GM21825 (cell line): ENCODE measurements at regions not wholly inside any gene's neighbourhood (a gene's known extent, or its start where the extent isn't known, plus 50 kb on each side); places are given as distances from the start of the nearest gene placed in this dataset.
"Not testable (repeated sequence)": the region's sequence is repeated elsewhere in the genome, so short reads cannot be mapped to it uniquely, and the experiment has no call there.

ENCODE experiments used
- ATAC-seq: cut with Tn5 transposase; IDR thresholded peaks from one replicate; pipeline ENCODE4 v1.9.1; 2021; ENCODE audit warnings: mild to moderate bottlenecking, moderate library complexity; ENCODE audit not compliant: unreplicated experiment

GRCh38 chr18:65206551-65207260 is 544.1 kb upstream of the CDH7 start:
- ATAC-seq: no peak

DNA sequence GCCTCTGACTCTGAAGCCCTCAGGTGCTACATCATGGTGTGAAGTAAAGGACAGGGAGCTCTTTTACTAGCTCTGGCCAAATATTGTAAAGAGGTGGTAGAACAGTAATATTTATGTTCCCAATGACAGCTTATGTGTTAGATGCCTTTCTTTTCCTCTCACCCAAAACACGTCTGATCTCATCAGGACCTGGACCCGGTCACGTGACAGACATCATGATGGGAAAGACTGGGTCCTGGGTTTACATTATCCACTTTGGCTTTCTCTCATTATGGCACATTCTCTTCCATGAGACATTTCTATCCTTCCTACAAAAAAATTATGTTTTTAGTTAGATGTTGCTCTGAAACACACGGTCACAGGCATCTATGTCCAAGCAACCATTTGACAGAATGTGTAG is 548.7 kb upstream of the CDH7 start:
- no peak for ATAC-seq

- no peak for ATAC-seq
Observed at GRCh38 chr18:65175681-65176080, 575.1 kb upstream of the CDH7 start.

DNA sequence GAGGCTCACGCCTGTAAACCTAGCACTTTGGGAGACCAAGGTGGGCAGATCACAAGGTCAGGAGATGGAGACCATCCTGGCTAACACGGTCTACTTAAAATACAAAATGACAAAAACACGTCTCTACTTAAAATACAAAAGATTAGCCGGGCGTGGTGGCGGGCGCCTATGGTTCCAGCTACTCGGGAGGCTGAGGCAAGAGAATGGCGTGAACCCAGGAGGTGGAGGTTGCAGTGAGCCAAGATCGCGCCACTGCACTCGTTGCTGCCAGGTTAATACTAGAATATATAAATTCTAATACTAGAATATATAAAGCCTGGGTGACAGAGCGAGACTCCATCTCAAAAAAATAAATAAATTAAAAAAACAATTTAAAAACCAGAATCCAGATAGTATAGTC is 588.7 kb upstream of the CDH7 start:
- ATAC-seq: not testable (repeated sequence)

DNA sequence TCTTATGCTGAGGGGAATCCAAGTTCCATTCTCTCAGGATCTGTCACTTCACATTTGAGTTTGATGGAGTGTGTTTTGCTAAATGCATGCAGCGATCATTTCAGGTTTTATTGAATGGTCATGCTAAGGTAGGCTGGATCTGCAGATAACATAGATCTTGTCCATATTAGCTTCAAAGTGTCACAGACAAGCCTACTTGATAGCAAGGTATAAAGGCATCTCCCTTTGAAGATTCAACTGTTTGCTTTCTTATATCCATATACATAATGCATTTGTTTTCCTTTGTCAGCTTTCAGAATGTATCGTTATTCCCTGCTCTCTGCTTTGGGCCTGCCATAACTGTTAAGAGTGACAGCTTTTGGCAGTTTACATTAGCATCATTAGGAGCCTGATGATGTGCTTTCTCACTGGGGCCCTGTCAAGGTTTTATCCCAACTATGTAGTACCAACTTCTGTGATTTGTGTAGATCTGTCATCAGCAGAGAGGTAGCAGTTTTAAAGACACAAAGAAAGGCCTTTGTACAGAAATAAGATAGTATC is 604.3 kb upstream of the CDH7 start:
- ATAC-seq: no peak

- no peak for ATAC-seq
Observed at GRCh38 chr18:65145312-65145711, 605.5 kb upstream of the CDH7 start.

GRCh38 chr18:65133610-65134009 is 617.2 kb upstream of the CDH7 start:
- no peak for ATAC-seq

DNA sequence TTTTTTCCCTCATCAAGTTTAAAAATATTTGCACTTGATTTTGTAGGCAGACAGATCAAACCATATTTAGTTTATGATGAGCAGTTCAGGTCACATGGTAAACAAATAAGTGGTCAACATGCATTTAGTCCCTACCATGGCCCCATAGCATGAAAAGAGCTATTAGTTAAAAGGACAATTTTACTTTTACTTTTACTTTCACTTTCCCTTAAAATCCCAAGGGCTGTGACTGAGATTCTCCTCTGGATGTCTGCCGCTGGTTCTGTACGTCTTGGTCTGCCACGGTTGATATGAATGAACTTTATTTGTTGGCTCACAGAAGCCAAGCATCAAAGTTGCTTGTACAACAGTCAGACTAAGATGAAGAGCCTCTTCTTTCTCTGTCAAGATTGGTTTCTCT is 626.2 kb upstream of the CDH7 start:
- no peak for ATAC-seq

GRCh38 chr18:65103864-65104263 is 646.9 kb upstream of the CDH7 start:
- no peak for ATAC-seq

DNA sequence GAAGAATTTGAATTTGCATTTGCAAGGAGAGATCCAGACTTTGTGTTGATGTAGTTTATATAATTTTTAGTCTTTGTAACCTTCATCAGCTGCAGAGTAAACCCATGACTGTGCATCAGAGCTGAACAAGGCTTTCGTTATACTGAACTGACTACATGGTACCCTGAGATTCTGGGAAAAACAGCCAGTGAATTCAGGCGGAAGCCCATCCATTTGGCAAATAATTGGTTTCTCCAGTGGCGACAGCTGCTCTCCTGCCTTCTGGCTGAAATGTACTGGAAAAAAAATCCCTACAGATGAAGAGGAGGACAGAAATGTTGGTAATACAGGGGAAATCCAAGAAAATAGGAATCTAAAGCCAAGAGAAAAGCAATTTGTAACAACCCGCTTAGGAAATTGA is 657.5 kb upstream of the CDH7 start:
- no peak for ATAC-seq

GRCh38 chr18:65091744-65092329 is 659.0 kb upstream of the CDH7 start:
- no peak for ATAC-seq

DNA sequence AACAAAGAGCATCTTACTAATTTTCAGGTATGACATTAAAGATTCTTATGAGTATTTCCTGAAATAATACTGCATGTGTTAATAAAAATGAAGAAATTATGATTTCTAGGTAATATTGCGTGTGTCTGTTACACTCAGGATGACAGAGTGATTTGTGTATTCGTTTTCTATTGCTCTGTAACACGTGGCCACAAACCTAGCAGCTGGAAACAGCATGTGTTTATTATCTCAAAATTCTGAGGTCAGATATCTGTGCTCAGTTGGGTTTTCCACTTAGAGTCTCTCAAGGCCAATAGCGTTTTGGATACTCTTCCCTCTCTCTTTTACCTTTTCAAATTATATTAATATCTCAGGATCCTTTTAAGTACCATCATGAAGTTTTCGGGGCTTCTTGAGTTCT is 667.9 kb upstream of the CDH7 start:
- no peak for ATAC-seq

- ATAC-seq: no peak
Observed at GRCh38 chr18:65081786-65082185, 669.0 kb upstream of the CDH7 start.

- ATAC-seq: no peak
Observed at GRCh38 chr18:65073060-65073550, 677.7 kb upstream of the CDH7 start.

GRCh38 chr18:65057439-65058083 is 693.3 kb upstream of the CDH7 start:
- no peak for ATAC-seq

GRCh38 chr18:65056575-65056974 is 694.2 kb upstream of the CDH7 start:
- no peak for ATAC-seq

DNA sequence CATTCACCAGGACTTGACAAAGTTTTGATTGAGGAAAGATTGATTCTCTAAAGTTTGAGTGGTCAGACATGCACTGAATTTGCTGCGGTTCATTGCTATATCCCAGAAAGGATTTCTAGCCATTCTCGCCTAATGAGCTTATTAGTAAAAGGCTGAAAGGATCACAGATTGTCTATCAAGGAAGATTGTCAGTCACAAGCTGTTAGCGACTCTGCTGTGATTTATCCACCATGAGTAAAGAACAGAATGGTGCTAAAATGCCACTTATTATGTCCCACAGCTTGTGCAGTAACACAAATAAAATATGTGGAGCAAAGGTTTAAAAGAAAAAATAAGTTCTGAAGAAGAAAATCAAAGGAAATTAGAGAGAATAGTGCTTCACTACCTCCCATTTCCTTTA is 701.2 kb upstream of the CDH7 start:
- no peak for ATAC-seq

GRCh38 chr18:65039578-65039977 is 711.2 kb upstream of the CDH7 start:
- no peak for ATAC-seq

GRCh38 chr18:65035701-65036100 is 715.1 kb upstream of the CDH7 start:
- no peak for ATAC-seq

DNA sequence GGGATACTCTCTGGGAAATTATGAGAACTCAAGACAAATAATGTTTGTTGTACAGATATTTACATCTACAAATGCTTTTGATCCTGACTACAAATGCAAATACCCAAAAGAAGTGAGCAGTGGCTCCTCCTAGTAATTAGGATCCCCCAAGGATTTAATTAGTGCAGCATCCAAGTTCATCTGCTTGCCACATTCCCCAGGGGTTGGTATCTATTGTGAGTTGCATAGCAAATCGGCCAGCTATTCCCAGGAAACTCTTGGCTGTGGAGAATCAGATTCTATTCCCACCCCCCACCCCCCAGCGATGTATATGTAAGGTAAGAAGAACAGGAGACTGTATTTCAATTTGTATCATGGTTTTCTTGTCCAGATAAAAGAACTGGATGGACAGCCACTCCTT is 725.1 kb upstream of the CDH7 start:
- no peak for ATAC-seq

- no peak for ATAC-seq
Observed at GRCh38 chr18:65021021-65021420, 729.8 kb upstream of the CDH7 start.

DNA sequence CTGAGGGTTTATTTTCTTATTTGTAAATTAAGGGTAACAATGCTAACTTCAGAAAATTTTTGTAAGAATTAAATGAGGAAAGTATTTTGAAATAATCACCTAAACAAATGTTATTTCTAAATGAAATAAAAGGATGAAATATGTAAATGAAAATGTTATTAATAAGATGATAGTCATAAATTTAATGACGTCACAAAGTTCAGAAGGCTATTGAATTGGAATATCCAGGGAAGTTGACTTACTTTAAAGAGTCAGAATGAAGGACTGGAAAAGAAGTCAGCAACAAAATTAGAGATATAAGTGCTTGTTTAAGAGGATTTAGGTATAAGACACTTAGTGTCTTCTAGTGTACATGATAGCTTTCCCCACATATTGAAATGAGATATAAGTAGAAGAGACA is 732.6 kb upstream of the CDH7 start:
- ATAC-seq: no peak
